Smooth muscle cell (in vitro differentiated cells): ENCODE measurements at regions not wholly inside any gene's neighbourhood (a gene's known extent, or its start where the extent isn't known, plus 50 kb on each side); places are given as distances from the start of the nearest gene placed in this dataset.

Experiments used
- DNase-seq: peaks from one replicate; lab custom pipeline; 2025; ENCODE audit not compliant: unreplicated experiment; lab: John Stamatoyannopoulos, UW
- H2AFZ ChIP-seq: fragments of 200-600 bp; sonication (generic); 2 replicates; pipeline ENCODE4 v1.6.0; 2016; ENCODE audit warnings: antibody characterized with exemption, low read depth, mild to moderate bottlenecking
- H3F3A ChIP-seq: fragments of 200-600 bp; sonication (generic); 2 replicates; pipeline ENCODE4 v1.6.0; 2017; ENCODE audit warnings: antibody characterized with exemption, low read depth
- H3K27ac ChIP-seq: fragments of 200-600 bp; sonication (generic); 2 replicates; pipeline ENCODE4 v1.5.1; 2016; ENCODE audit warnings: low read depth, mild to moderate bottlenecking
- H3K27me3 ChIP-seq: fragments of 200-600 bp; sonication (generic); 2 replicates; pipeline ENCODE4 v1.6.1; 2016; ENCODE audit warnings: low read depth, mild to moderate bottlenecking
- H3K36me3 ChIP-seq: fragments of 200-600 bp; sonication (generic); 2 replicates; pipeline ENCODE4 v1.5.1; 2016; ENCODE audit warnings: low read depth
- H3K4me1 ChIP-seq: fragments of 200-600 bp; sonication (generic); 2 replicates; pipeline ENCODE4 v1.5.1; 2016; ENCODE audit warnings: low read depth
- H3K4me2 ChIP-seq: fragments of 200-600 bp; sonication (generic); 2 replicates; pipeline ENCODE4 v1.6.0; 2016; ENCODE audit warnings: mild to moderate bottlenecking
- H3K4me3 ChIP-seq: fragments of 200-600 bp; sonication (generic); 2 replicates; pipeline ENCODE4 v1.5.1; 2016; ENCODE audit warnings: mild to moderate bottlenecking
- H3K79me2 ChIP-seq: fragments of 200-600 bp; sonication (generic); 2 replicates; pipeline ENCODE4 v1.6.0; 2016; ENCODE audit warnings: low read depth, mild to moderate bottlenecking
- H3K9ac ChIP-seq: fragments of 200-600 bp; sonication (generic); 2 replicates; pipeline ENCODE4 v1.6.0; 2016; ENCODE audit warnings: low read depth
- H3K9me3 ChIP-seq: fragments of 200-600 bp; sonication (generic); replicated peaks from 2 replicates; pipeline ENCODE4 v1.5.1; 2016; ENCODE audit warnings: low read depth
- H4K20me1 ChIP-seq: fragments of 200-600 bp; sonication (generic); 2 replicates; pipeline ENCODE4 v1.6.0; 2016; ENCODE audit warnings: low read depth
- WGBS: methylation state at CpG from one replicate; pipeline ENCODE4 v1.1.7; 2016; ENCODE audit warnings: low lambda C conversion rate; 5-methylcytosine and 5-hydroxymethylcytosine counted together
- TF ChIP-seq, protein P1 (sequence below): fragments of 200-600 bp; sonication (generic); IDR thresholded peaks from 2 replicates; pipeline ENCODE4 v1.5.1; 2017; ENCODE audit warnings: borderline replicate concordance, mild to moderate bottlenecking, antibody characterized with exemption; ENCODE audit not compliant: insufficient read depth, poor library complexity, severe bottlenecking

DNA sequence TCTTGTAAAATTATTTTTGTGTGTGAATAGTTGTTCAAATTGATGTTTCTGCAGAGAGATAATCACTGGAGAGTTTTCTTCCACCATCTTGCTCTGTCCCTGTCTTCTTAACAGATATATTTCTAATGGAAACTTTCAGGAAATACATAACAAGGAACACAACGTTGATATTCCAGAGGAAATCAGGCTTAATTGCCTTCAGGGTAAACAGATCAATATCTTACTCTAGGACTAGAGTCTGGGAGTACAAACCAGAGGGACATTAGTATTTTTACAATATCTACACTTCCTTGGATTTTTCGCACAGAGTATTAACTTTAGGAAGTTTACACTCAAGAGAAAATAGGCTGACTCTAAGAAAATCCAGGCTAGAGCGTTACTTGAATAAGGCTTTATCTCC lies 159.1 kb downstream of the PFKFB3 start:
- Histone ChIP-seq H3K9me3 (no peaks in the 10 kb centered on the region), H4K20me1 (no peaks in the 10 kb centered on the region), H3K4me2 (no peak overlapping the region), H3F3A (no peaks in the 10 kb centered on the region), H3K79me2 (no peaks in the 10 kb centered on the region), H2AFZ (no peak overlapping the region), H3K4me1 (peaks cover 7% of the 10 kb centered on the region), H3K27me3 (no peaks in the 10 kb centered on the region), H3K9ac (no peak overlapping the region), H3K36me3 (no peaks in the 10 kb centered on the region), H3K27ac (no peak overlapping the region), H3K4me3 (no peak overlapping the region)
- 87% methylated on average over 3 of the region's 3 CpGs for WGBS
- no peak for DNase-seq
- TF ChIP-seq, protein P1, sequence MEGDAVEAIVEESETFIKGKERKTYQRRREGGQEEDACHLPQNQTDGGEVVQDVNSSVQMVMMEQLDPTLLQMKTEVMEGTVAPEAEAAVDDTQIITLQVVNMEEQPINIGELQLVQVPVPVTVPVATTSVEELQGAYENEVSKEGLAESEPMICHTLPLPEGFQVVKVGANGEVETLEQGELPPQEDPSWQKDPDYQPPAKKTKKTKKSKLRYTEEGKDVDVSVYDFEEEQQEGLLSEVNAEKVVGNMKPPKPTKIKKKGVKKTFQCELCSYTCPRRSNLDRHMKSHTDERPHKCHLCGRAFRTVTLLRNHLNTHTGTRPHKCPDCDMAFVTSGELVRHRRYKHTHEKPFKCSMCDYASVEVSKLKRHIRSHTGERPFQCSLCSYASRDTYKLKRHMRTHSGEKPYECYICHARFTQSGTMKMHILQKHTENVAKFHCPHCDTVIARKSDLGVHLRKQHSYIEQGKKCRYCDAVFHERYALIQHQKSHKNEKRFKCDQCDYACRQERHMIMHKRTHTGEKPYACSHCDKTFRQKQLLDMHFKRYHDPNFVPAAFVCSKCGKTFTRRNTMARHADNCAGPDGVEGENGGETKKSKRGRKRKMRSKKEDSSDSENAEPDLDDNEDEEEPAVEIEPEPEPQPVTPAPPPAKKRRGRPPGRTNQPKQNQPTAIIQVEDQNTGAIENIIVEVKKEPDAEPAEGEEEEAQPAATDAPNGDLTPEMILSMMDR, result no peak

DNA sequence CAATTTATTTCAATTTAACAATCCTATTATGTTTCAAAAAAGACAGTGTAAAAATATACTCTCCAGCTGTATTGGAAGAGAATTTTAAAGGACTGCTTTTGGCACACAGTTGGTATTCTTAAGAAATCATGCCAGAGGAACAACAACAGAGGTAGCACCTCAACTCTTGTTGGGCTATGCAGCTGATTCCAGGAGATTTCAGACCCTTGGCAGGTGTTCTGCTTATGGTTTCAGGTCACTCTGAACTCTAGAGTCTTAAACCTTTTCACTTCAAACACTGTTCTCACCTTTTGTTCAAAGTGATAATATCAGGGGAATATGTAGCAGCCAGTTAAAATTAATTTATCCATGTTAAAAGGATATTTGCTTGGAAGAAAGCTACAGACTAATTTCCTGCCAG lies 160.1 kb downstream of the PFKFB3 start:
- Histone ChIP-seq H3K4me3 (no peak overlapping the region), H3K27me3 (no peaks in the 10 kb centered on the region), H3K79me2 (no peaks in the 10 kb centered on the region), H3K9ac (no peak overlapping the region), H4K20me1 (no peaks in the 10 kb centered on the region), H3K4me1 (peaks cover 7% of the 10 kb centered on the region), H3K4me2 (no peak overlapping the region), H3K36me3 (no peaks in the 10 kb centered on the region), H3K9me3 (no peaks in the 10 kb centered on the region), H3K27ac (no peak overlapping the region), H2AFZ (no peak overlapping the region), H3F3A (no peaks in the 10 kb centered on the region)
- DNase-seq, result no peak
- TF ChIP-seq, protein P1, result no peak

DNA sequence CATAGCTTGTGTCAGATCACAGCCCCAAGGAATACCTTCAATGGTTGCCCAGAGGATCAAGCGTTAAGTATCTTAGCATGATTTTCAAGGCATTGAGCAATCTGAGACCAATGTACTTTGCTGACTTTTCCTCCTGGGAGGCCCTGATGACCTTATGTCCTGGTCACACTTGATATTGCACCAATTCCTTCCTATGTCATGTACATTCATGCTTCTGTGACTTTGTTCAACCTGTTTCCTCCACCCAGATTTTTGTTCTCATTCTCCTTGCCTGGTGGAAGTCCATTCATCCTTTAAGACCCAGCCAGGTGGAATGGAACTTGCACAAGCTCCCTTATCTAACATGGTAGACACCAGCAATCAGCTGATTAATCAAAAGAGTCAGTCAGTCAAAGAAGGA lies 160.8 kb downstream of the PFKFB3 start:
- WGBS, result 40% methylated on average over 1 of the region's 1 CpG
- no peaks in the 10 kb centered on the region for H3K9me3 ChIP-seq
- no peak overlapping the region for H2AFZ ChIP-seq
- H3K4me3 ChIP-seq, result no peak overlapping the region
- no peaks in the 10 kb centered on the region for H4K20me1 ChIP-seq
- H3K27ac ChIP-seq, result no peak overlapping the region
- no peaks in the 10 kb centered on the region for H3F3A ChIP-seq
- H3K27me3 ChIP-seq, result no peaks in the 10 kb centered on the region
- no peak overlapping the region for H3K4me2 ChIP-seq
- TF ChIP-seq, protein P1, result no peak
- no peaks in the 10 kb centered on the region for H3K79me2 ChIP-seq
- no peaks in the 10 kb centered on the region for H3K36me3 ChIP-seq
- no peak for DNase-seq
- no peak overlapping the region for H3K9ac ChIP-seq
- peaks cover 7% of the 10 kb centered on the region for H3K4me1 ChIP-seq

DNA sequence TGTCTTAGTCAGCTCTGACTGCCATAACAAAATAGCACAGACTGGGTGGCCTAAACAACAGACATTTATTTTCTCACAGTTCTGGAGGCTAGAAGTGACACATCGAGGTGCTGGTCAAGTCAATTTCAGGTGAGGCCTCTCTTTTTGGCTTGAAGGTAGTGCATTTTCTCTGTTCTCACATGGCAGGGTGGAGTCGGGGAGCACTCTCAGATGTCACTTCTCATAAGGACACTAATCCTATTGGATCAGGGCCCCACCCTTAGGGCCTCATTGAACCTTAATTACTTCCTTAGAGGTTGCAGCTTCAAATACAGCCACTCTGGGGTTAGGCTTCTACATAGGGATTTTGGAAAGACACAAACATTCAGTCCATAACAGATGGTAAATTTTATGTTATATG lies 161.6 kb downstream of the PFKFB3 start:
- no peaks in the 10 kb centered on the region for H3F3A ChIP-seq
- H3K79me2 ChIP-seq, result no peaks in the 10 kb centered on the region
- TF ChIP-seq, protein P1, result no peak
- peaks cover 7% of the 10 kb centered on the region for H3K4me1 ChIP-seq
- 98% methylated on average over 2 of the region's 2 CpGs for WGBS
- H4K20me1 ChIP-seq, result no peaks in the 10 kb centered on the region
- H3K36me3 ChIP-seq, result no peaks in the 10 kb centered on the region
- no peaks in the 10 kb centered on the region for H3K27me3 ChIP-seq
- H2AFZ ChIP-seq, result no peak overlapping the region
- no peak overlapping the region for H3K27ac ChIP-seq
- H3K4me3 ChIP-seq, result no peak overlapping the region
- DNase-seq, result no peak
- H3K9me3 ChIP-seq, result no peaks in the 10 kb centered on the region
- H3K9ac ChIP-seq, result no peak overlapping the region
- no peak overlapping the region for H3K4me2 ChIP-seq
